ENCODE measurements at regions not wholly inside any gene's neighbourhood (a gene's known extent, or its start where the extent isn't known, plus 50 kb on each side); places are given as distances from the start of the nearest gene placed in this dataset.

DNA sequence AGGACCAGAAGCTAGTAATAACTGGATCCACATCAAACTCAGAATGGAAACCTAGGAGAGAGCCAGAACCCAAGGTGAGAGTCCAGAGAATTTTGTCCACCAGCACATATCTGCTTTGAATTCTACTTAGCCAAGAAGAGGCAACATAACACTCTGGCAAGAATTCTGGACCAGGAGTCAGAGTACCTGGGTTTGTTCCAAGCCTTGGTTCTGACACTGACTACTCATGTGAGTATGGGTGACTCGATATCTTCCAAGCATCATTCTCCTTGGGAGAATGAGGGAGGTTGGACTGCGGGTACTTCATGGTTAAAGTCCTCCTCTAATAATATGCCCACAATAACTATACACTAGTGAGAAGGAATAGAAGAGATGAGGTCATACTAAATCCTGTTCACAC, 144.0 kb upstream of the JADE1 start:
- no peak overlapping the region for H3K4me3 ChIP-seq (ENCODE audit: low read depth, poor library complexity, severe bottlenecking)
- DNase-seq (ENCODE audit: low spot score in 2 of 2): no peak
- TF ChIP-seq POLR2A (IDR thresholded peaks at IDR 0.05): no peak
- TF ChIP-seq, protein P1, sequence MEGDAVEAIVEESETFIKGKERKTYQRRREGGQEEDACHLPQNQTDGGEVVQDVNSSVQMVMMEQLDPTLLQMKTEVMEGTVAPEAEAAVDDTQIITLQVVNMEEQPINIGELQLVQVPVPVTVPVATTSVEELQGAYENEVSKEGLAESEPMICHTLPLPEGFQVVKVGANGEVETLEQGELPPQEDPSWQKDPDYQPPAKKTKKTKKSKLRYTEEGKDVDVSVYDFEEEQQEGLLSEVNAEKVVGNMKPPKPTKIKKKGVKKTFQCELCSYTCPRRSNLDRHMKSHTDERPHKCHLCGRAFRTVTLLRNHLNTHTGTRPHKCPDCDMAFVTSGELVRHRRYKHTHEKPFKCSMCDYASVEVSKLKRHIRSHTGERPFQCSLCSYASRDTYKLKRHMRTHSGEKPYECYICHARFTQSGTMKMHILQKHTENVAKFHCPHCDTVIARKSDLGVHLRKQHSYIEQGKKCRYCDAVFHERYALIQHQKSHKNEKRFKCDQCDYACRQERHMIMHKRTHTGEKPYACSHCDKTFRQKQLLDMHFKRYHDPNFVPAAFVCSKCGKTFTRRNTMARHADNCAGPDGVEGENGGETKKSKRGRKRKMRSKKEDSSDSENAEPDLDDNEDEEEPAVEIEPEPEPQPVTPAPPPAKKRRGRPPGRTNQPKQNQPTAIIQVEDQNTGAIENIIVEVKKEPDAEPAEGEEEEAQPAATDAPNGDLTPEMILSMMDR (IDR thresholded peaks at IDR 0.05): no peak
- WGBS, 2 donors: 93% methylated on average over 2 of the region's 2 CpGs
- intact Hi-C loops (cut with DNase I; ENCODE audit: low total_unique reads): no loop called here

DNA sequence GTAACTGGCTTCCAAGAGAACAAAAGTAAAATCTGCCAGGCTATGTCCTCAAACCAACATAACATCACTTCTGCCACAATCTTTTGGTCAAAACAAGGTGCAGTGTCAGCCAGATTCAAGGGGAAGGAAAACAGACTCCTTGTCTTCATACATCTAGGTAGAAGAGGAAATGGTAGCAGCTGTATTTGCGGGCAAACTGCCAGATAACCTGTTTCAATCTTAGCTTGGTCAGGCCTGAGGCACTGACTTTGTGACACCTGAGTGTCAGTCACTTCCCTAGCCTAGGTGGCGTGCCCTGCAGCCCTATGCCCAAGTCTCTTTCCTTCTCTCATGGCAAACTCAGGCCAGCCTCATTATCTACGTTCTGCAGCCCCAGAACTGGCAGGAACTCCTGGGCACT, 146.2 kb upstream of the JADE1 start:
- WGBS, 2 donors: 70 to 73% methylated on average over 3 of the region's 3 CpGs
- no peak for DNase-seq (ENCODE audit: low spot score in 2 of 2)
- TF ChIP-seq, protein P1 (IDR thresholded peaks at IDR 0.05): no peak
- no peak for TF ChIP-seq POLR2A (IDR thresholded peaks at IDR 0.05)
- no peak overlapping the region for H3K4me3 ChIP-seq (ENCODE audit: low read depth, poor library complexity, severe bottlenecking)
- intact Hi-C loops (cut with DNase I; ENCODE audit: low total_unique reads): no loop called here

DNA sequence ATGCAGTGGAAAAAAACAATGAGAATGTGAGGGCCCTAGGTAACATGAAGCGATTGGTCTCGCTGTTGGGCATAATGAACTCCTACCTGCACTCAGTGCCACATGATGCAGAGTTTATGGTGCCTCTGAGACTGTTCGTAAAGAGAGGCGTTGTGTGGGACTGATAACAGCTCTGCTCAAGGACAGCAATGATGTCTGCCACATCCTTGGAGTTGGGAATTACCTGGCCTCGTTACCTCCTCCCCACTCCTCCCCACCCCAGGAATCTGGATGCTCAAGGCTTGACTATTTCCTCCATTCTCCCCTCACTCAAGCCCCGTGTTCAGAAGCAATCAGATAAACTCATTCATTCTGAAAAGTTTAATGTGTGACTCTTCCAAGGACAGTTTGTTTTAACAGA, 148.0 kb upstream of the JADE1 start:
- WGBS, 2 donors: 82 to 86% methylated on average over 6 of the region's 6 CpGs
- no peak overlapping the region for H3K4me3 ChIP-seq (ENCODE audit: low read depth, poor library complexity, severe bottlenecking)
- TF ChIP-seq, protein P1 (IDR thresholded peaks at IDR 0.05): no peak
- TF ChIP-seq POLR2A (IDR thresholded peaks at IDR 0.05): no peak
- DNase-seq (ENCODE audit: low spot score in 2 of 2): no peak
- intact Hi-C loops (cut with DNase I; ENCODE audit: low total_unique reads): no loop called here

DNA sequence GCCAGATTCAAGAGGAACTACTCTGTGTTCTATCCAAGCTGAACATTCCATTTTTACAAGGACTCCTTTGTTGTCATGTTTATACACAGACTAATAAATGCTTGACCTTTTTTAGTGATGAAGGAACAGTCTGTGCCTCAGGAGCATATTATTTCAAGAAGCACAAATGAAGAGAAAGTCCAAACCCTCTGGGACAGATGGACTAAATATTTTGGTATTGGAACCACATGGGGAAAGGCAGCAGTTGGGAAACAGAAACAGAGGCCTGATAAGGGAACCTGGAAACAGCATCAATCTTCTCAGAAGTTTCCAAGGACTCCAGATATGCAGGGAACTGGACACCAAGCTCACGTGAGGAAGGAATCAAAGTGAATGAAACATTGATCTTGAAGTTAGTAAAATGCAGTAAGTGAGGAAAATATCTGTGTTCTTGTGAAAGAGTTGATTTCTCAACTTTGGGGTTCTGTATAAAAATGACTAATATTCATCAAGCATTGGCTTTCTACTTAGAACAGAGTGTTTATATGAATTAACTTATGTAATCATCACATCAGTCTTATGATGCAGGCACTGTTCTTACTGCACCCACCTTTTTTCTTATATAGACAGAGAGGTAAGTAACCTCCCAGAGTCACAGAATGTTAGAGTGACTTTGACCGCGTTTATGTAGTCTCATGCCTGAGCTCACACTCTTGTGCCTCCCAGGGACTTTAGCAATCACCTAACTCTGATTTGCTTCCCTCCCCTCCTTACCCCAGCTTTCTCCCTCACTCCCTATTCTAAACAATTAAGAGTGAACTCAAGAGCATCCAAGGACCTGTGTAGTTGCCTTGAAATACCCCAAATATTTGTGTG, 148.9 kb upstream of the JADE1 start:
- TF ChIP-seq, protein P1 (IDR thresholded peaks at IDR 0.05): no peak
- TF ChIP-seq POLR2A (IDR thresholded peaks at IDR 0.05): no peak
- no peak overlapping the region for H3K4me3 ChIP-seq (ENCODE audit: low read depth, poor library complexity, severe bottlenecking)
- 60 to 77% methylated on average over 3 of the region's 3 CpGs for WGBS, 2 donors
- peak in 1 of 2 donors; percentile 65 for DNase-seq (ENCODE audit: low spot score in 2 of 2)
- intact Hi-C loops (cut with DNase I; ENCODE audit: low total_unique reads): no loop called here

DNA sequence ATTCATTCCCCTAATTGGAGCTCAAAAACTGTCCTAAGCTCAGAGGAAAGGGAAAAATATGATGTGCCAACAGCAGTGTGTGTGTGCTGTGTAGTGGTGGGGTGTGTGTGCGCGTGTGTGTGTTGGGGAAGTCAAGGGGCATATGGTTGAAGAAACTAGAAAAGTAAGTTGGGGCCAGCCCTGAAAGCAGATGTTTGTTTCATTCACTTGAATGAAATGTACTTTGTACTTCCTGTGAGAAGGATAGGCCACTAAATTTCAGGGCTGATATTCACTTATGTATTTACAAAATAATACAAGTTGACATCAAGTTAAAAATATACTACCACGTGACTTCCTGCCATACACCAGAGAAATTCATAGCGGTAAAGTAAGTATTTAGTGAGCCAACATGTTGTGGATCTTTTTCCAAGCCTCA, 151.3 kb upstream of the JADE1 start:
- no peak for TF ChIP-seq POLR2A (IDR thresholded peaks at IDR 0.05)
- TF ChIP-seq, protein P1 (IDR thresholded peaks at IDR 0.05): no peak
- H3K4me3 ChIP-seq (ENCODE audit: low read depth, poor library complexity, severe bottlenecking): no peak overlapping the region
- no peak for DNase-seq (ENCODE audit: low spot score in 2 of 2)
- 56 to 59% methylated on average over 4 of the region's 4 CpGs for WGBS, 2 donors
- intact Hi-C loops (cut with DNase I; ENCODE audit: low total_unique reads): no loop called here

DNA sequence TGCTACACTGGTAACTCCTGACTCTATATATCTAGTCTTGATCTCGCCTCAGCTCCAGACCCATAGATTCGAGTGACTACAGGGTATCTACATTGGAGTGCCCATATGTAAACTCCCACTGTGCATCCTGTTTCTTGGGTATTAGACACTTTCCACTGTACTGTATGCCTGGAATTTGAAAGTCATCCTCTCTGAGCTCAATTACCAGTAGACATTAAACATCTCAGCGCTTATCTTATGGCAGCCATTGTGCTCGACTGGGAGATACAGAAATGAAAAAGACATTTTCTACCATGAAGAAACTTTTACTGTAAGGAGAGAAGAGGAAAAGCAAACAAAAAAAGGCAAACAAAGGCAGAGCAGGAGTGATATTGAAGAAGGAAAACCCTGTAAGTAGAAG, 151.9 kb upstream of the JADE1 start:
- 91 to 95% methylated on average over 4 of the region's 4 CpGs for WGBS, 2 donors
- intact Hi-C loops (cut with DNase I; ENCODE audit: low total_unique reads): no loop called here
- TF ChIP-seq, protein P1 (IDR thresholded peaks at IDR 0.05): no peak
- no peak for TF ChIP-seq POLR2A (IDR thresholded peaks at IDR 0.05)
- no peak overlapping the region for H3K4me3 ChIP-seq (ENCODE audit: low read depth, poor library complexity, severe bottlenecking)
- DNase-seq (ENCODE audit: low spot score in 2 of 2): no peak

Measured in lower leg skin (tissue), 4 donors.